ENCODE measurements at regions not wholly inside any gene's neighbourhood (a gene's known extent, or its start where the extent isn't known, plus 50 kb on each side); places are given as distances from the start of the nearest gene placed in this dataset.

DNA sequence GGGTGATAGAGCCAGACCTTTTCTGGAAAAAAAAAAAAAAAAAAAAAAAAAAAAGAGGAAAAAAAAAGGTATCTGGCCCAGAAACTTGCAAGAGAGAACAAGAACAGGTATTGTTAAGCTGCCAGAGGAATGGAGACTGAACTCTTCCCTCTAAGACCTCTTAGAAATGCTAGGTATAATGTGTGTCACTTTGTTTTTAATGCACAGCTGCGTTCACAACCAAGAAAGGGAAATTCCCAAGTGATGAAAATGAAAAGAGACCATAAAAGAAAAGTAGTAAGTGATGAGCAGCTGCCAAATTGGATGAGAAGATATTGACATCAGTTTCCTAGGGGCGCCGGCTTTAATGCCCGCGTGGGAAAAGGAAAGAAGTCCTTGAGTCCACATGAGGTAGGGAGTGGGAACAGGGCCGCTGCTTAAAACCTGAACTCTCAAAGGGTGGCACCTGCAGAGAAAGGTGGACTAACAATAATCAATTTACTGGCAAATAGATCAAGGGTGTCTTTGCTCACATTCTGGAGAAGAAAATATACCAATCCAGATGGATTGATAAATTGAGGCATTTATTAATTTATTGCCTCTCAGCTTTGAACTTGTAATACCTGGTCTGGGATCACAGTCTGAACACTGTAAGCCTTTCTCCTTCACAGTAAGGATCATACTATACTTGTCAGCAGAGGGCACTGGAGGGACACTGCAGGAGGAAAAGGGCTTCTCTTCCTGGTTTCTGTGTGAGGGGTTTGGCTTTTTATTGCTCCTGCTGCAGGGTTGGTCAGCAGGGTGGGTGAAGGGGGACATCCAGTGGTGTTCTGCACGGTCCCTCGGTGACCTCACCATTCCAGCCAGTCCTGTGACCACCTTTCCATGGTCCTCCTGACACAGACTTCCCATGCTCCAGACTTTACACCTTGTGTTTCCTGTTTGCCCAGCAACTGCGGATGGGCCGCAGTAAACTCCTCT lies 131.6 kb downstream of the AQP9 start:
- no peak for DNase-seq (ENCODE audit: low spot score)

- DNase-seq (ENCODE audit: low spot score), result no peak
Measured at GRCh38 chr15:58271410-58271809, 133.2 kb downstream of the AQP9 start.

DNA sequence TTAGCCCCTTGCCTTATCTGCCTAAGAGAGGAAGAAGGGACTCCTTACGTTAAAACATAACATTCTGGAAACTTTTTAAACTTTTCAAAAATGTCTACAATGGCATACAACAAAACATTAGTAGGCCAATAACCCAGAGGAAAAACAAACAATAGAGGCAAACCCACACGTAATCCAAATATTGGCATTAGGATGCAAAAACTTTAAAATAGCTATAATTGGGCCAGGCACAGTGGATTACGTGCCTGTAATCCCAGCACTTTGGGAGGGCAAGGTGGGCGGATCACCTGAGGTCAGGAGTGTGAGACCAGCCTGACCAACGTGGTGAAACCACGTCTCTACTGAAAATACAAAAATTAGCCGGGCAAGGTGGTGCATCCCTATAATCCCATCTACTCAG lies 134.9 kb downstream of the AQP9 start:
- no peak for DNase-seq (ENCODE audit: low spot score)

DNA sequence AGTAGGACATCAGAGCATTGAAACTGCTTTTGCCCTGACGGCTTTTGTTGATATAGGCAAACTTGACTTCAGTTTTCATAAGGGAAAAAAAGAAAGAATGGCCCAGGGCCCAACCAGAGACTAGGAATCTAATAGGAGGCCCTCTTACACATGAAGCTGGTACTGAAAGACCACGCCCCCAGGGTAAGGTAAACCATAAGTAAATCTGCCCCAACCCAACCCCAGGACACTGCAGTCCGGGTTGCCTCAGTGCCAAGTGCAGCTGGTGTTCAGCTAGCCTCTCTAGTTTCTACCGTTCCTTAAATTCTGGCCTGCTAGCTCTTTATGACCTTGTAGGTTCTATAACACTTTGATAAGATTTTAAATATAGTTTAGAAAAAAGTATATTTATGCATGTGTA lies 136.7 kb downstream of the AQP9 start:
- no peak for DNase-seq (ENCODE audit: low spot score)

GRCh38 chr15:58275785-58276184 lies 137.6 kb downstream of the AQP9 start:
- no peak for DNase-seq (ENCODE audit: low spot score)

- DNase-seq (ENCODE audit: low spot score), result no peak
Measured at GRCh38 chr15:58276924-58277323, 138.7 kb downstream of the AQP9 start.

DNA sequence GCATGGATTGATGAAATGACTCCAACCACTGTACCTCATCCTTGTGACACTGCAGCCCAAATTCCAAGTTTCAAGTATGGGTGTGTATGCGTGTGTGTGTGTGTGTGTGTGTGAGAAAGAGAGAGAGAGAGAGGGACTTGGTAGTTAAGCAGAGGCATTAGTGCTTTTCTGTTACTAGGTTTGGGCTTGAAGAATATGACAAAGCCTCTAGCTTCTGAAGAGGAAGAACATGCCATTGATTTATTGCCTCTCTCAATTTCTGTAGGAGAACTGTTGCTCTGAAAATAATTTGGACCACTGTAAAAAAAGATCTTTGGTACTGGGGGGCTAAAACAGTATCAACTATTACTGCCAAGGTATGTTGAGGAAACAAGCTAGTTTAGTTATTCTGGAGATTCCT lies 139.2 kb downstream of the AQP9 start:
- no peak for DNase-seq (ENCODE audit: low spot score)

DNA sequence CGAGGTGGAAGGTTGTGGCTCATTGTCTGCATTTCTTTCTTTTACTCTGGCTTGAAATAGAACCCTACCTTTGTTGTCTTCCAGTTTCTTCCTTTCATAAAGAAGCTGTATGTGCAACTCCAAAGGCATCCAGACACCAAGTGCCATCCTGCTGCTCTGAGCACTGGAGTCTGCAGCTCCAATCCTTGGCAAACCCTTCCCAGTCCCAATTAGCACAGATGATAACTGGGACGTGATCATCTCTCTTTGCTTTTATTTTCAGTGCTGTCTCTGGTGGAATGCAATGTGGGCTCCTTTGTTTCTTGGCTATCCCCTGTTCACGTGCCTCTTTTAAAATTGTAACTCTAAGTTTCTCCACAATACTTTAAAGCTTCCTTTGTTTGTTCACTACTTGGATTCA lies 140.9 kb downstream of the AQP9 start:
- DNase-seq (ENCODE audit: low spot score), result no peak

- no peak for DNase-seq (ENCODE audit: low spot score)
Measured at GRCh38 chr15:58279654-58280053, 141.5 kb downstream of the AQP9 start.

DNA sequence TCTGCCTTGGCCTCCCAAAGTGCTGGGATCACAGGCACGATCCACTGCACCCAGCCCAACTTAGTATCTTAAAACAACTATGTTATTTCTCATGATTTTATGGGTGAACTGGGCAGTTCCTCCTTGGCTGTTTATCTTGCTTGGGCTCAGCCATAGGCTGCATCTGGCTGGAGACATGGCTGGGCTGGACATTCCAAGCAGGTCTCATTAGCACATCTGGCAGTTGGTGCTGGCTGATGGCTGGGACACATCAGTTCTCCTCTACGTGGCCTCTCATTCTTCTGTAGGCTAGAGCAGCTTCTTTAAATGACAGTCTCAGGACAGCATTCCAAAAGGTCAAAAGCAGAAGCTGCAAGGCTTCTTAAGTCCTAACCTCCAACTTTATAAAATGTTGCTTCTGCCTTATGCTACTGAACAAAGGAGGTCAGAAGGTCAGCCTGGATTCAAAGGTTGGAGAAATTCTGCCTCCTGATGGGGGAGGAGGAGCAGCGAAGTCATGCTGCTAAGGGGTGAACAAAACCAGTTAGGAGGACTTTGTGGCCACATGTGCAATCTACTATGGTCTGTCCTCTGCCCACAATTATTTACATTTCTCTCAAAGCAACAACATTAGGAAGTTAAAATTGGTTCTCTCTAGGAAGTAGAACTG lies 144.0 kb downstream of the AQP9 start:
- no peak for DNase-seq (ENCODE audit: low spot score)

- DNase-seq (ENCODE audit: low spot score), result no peak
Measured at GRCh38 chr15:58283302-58283701, 145.1 kb downstream of the AQP9 start.

DNA sequence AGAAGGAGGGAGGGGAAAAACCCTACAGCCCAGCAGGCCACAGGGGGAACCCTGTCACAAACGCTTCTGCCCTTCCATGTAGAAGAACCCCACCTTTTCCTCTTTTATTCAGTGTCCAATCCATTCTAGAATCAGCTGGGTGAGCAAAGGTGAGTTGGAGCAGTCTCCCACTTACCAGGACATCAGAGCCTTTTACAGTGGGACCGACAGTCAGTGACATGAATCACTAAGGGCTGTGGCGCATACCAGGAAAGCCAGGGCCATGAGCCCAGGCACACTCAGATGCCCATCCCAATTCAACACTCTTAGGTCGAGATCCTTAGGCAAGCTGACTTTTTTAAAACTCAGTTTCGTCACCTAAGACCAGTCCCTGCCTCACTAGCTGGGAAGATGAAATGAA lies 146.1 kb downstream of the AQP9 start:
- DNase-seq (ENCODE audit: low spot score), result no peak

GRCh38 chr15:58285212-58285920 lies 146.4 kb upstream of the LIPC start:
- DNase-seq (ENCODE audit: low spot score), result no peak

DNA sequence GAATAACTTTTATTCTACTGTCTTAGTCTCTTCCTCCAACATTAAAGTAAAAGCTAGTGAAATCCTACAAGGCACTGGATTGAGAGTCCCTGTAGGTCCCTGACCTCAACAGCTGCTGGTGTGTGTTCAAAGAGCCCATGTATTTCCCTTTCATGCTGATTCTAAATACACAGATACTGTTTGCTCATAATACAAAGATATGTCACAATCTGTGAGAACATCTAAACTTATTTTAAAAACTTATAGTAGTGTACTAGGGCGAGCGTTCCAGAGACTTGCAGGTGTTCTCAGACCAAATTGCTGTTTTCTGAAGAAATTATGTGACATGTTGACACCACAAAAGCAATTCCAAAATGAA lies 145.9 kb upstream of the LIPC start:
- no peak for DNase-seq (ENCODE audit: low spot score)

DNA sequence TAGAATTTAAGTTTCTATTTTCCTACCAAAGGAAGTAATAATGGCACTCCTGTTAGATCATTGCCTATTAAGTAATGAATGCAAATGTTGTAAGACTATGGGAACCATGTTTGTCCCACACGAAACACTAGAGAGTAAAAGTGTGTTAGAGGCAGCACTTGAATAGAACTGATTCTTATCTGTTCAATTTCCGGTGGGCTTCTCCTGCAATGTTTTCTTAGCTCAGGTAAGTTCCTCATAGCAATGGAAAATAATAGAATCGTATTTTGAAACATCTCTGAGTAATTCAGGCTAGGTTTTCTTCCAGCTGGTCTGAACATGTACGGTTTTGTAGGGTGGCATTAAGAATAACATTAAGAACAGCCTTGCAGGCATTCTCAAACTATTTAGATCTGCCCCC lies 145.3 kb upstream of the LIPC start:
- DNase-seq (ENCODE audit: low spot score), result no peak

GRCh38 chr15:58287891-58288290 lies 143.9 kb upstream of the LIPC start:
- no peak for DNase-seq (ENCODE audit: low spot score)

GRCh38 chr15:58288592-58288991 lies 143.2 kb upstream of the LIPC start:
- no peak for DNase-seq (ENCODE audit: low spot score)

DNA sequence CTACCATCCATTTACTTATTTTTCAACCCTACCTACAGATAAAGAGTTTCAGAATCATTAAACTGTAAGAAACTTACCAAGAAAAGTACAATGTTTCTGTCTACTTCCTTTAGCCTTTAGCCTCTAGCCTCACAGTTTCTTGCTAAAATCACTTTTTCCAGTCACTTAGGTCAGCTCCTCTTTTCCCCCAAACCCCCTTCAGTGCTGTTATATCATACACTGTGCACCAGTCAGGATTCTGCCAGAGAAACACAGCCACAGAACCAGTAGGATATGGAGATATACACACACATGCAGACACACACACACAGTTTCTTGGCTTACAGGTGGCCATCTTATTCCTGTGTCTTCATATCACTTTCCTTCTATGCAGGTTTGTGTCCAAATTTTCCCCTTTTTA lies 139.9 kb upstream of the LIPC start:
- DNase-seq (ENCODE audit: low spot score), result no peak

DNA sequence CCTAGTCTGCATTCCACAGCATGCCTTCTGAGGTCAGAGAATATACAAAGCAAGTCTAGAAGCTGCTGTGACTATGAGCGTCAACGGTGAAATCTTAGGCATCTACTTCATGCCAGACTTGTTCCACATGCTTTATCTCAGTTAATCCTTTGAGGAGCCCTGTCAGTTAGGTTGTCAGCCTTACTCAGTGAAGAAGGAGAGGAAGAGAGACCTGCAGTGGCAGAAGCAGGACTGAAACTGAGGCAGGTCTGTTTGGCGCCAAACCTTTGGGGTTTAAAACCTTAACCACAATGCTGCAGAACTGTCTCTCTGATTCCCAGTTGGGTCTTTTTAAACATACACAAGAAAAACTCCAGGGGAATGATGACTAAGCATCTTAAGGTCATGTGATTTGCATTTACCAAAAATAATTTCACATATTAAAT lies 139.0 kb upstream of the LIPC start:
- no peak for DNase-seq (ENCODE audit: low spot score)

GRCh38 chr15:58293622-58294550 lies 137.9 kb upstream of the LIPC start:
- no peak for DNase-seq (ENCODE audit: low spot score)

- no peak for DNase-seq (ENCODE audit: low spot score)
Measured at GRCh38 chr15:58294681-58295254, 137.0 kb upstream of the LIPC start.

Measured in mesenteric fat pad (tissue), 1 donor.